Dendritic cell treated with granulocyte-macrophage colony-stimulating factor and Interleukin-4, amounts not matched to agents 40 ng/mL and 50 ng/mL, for 4 days (primary cell): ENCODE measurements at regions not wholly inside any gene's neighbourhood (a gene's known extent, or its start where the extent isn't known, plus 50 kb on each side); places are given as distances from the start of the nearest gene placed in this dataset.

Experiments used
- H3K27ac Mint-ChIP-seq: one replicate; pipeline ENCODE4 v1.8.0; 2022; ENCODE audit warnings: mild to moderate bottlenecking, mixed read lengths
- H3K27me3 Mint-ChIP-seq: one replicate; pipeline ENCODE4 v1.8.0; 2022; ENCODE audit warnings: mild to moderate bottlenecking, mixed read lengths
- H3K36me3 Mint-ChIP-seq: one replicate; pipeline ENCODE4 v1.8.0; 2022; ENCODE audit warnings: low read depth, mixed read lengths
- H3K4me1 Mint-ChIP-seq: one replicate; pipeline ENCODE4 v1.8.0; 2022; ENCODE audit warnings: low read depth, mixed read lengths
- H3K4me3 Mint-ChIP-seq: one replicate; pipeline ENCODE4 v1.8.0; 2022; ENCODE audit warnings: mild to moderate bottlenecking, moderate library complexity, mixed read lengths
- H3K9me3 Mint-ChIP-seq: one replicate; pipeline ENCODE4 v1.8.0; 2022; ENCODE audit warnings: mixed read lengths
- intact Hi-C: fragments of 100-400 bp; cut with micrococcal nuclease; formaldehyde crosslinking; loops from one replicate; pipeline ENCODE4 v1.15.0; 2022

DNA sequence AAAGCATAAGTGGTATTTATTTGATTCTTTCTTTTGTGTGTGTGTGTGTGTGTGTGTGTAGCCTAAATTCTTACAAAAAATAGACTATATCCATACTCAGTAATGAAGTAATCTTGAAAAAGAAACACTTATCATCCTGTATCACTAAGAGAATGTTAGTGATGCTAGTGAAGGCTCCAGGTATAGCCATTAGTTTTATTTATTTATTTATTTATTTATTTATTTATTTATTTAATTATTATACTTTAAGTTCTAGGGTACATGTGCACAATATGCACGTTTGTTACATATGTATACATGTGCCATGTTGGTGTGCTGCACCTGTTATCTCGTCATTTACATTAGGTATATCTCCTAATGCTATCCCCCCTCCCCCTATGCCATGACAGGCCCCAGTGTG is 436.0 kb downstream of the HTR7 start:
- Mint-ChIP-seq H3K4me3 (no peak overlapping the region), H3K4me1 (no peaks in the 10 kb centered on the region), H3K27ac (no peak overlapping the region), H3K36me3 (no peaks in the 10 kb centered on the region), H3K27me3 (no peaks in the 10 kb centered on the region), H3K9me3 (peaks cover 31% of the 10 kb centered on the region)
- intact Hi-C loops: no loop called here

DNA sequence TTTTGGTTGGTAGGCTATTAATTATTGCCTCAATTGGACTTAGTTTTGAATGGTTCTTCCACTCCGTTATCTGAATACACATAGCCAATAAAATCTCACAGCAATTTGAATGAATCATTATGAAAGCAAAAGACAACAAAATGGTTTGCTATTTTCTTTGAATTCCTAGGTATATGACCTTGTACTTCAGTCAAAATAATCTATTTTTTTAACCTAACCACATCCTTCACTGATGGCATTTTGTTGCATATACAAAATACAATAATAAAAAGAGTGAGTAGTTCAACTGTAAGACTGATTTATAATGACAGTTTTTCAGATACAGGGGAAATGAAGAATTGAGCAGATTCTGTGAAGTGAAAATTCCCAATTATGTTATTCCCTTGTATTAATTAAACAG is 433.1 kb downstream of the HTR7 start:
- Mint-ChIP-seq H3K9me3 (peaks cover 31% of the 10 kb centered on the region), H3K4me3 (no peak overlapping the region), H3K27me3 (no peaks in the 10 kb centered on the region), H3K36me3 (no peaks in the 10 kb centered on the region), H3K4me1 (no peaks in the 10 kb centered on the region), H3K27ac (no peak overlapping the region)
- intact Hi-C loops: no loop called here

DNA sequence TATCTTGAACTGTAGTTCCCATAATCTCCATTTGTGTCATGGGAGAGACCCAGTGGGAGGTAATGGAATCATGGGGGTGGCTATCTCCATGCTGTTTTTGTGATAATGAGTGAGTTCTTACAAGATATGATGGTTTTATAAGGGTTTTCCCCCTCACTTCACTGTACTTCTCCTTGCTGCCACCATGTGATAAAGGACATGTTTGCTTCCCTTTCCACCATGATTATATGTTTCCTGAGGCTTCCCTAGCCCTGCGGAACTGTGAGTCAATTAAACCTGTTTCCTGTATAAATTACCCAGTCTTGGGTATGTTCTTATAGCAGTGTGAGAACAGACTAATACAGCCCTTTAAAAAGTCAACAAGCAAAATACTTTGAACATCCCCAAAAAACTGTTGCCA is 427.7 kb downstream of the HTR7 start:
- Mint-ChIP-seq H3K27ac (no peak overlapping the region), H3K36me3 (no peaks in the 10 kb centered on the region), H3K4me3 (no peak overlapping the region), H3K9me3 (peaks cover 26% of the 10 kb centered on the region), H3K4me1 (no peaks in the 10 kb centered on the region), H3K27me3 (no peaks in the 10 kb centered on the region)
- intact Hi-C loops: no loop called here

DNA sequence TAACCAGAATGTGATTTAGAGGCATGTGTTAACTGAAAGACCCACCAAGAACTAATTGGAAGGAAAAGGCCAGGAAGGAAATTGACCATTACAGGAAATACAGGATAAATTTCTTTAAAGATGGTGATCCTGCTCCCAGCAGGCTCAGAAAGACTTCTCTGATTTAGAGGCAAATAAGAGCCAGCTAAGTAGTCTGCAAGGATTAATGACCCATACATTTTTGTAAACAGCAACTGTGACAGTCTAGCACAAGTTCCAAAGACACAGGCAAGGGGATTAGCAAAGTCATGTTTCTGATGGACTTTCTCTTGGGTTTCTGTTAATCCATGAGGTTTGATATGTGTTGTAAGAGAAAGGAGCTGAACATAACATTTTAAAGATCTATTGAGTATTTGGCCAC is 425.0 kb downstream of the HTR7 start:
- no peaks in the 10 kb centered on the region for H3K4me1 Mint-ChIP-seq
- intact Hi-C loops: no loop called here
- no peaks in the 10 kb centered on the region for H3K27me3 Mint-ChIP-seq
- no peak overlapping the region for H3K27ac Mint-ChIP-seq
- no peak overlapping the region for H3K4me3 Mint-ChIP-seq
- no peaks in the 10 kb centered on the region for H3K36me3 Mint-ChIP-seq
- H3K9me3 Mint-ChIP-seq: peaks cover 12% of the 10 kb centered on the region

DNA sequence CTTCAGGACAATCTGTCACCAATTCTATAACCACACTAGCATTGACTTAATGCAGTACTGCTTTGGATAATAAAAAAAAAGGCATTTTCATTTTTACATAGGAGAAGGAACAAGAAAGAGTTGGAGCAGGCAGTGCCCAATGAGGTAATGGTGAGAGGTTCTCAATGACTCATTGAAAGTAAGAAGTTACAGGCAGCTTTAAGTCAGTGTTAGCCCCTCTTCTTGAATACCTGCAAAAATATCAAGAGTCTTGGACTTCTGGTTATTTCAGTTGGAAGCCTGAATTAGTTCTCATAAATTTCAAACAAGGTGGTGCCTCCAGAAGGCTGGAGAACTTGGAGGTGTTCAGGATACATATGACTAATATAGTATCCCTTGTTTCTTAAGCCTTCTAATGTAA is 422.5 kb downstream of the HTR7 start:
- Mint-ChIP-seq H3K27ac (no peak overlapping the region), H3K9me3 (peaks cover 17% of the 10 kb centered on the region), H3K4me3 (no peak overlapping the region), H3K27me3 (no peaks in the 10 kb centered on the region), H3K36me3 (no peaks in the 10 kb centered on the region), H3K4me1 (no peaks in the 10 kb centered on the region)
- intact Hi-C loops: no loop called here

GRCh38 chr10:90437452-90437851 is 420.4 kb downstream of the HTR7 start:
- Mint-ChIP-seq H3K4me1 (no peaks in the 10 kb centered on the region), H3K27me3 (no peaks in the 10 kb centered on the region)

DNA sequence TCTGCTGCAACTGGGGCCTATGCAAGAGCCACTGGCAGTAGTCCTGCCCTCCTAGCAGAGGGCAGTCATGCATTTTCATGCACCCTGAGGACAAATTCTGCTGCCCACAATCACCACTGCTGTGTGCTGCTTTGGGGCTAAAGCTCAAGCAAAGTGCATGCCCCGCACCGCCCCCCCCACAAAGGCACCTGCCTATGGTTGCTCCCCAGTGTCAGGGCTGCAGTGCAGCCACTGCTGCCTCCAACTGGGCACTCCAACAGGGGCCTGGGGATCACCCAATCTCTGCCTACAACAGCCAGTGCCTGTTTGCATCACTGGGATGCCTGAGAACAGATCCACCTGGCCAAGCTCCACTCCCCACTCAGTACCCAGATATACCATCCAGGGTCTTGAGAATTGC is 417.0 kb downstream of the HTR7 start:
- intact Hi-C loops: no loop called here
- Mint-ChIP-seq H3K4me1 (no peaks in the 10 kb centered on the region), H3K27ac (no peak overlapping the region), H3K9me3 (peaks cover 46% of the 10 kb centered on the region), H3K36me3 (no peaks in the 10 kb centered on the region), H3K4me3 (no peak overlapping the region), H3K27me3 (no peaks in the 10 kb centered on the region)

More at GRCh38 chr10:90437452-90437851, 420.4 kb downstream of the HTR7 start:
- H3K4me3 Mint-ChIP-seq: no peak overlapping the region
- H3K27ac Mint-ChIP-seq: no peak overlapping the region
- intact Hi-C loops: no loop called here
- peaks cover 38% of the 10 kb centered on the region for H3K9me3 Mint-ChIP-seq
- H3K36me3 Mint-ChIP-seq: no peaks in the 10 kb centered on the region

GRCh38 chr10:90443342-90443741 is 414.5 kb downstream of the HTR7 start:
- H3K4me1 Mint-ChIP-seq: no peaks in the 10 kb centered on the region
- intact Hi-C loops: no loop called here
- no peak overlapping the region for H3K27ac Mint-ChIP-seq
- H3K27me3 Mint-ChIP-seq: no peaks in the 10 kb centered on the region
- H3K4me3 Mint-ChIP-seq: no peak overlapping the region
- H3K36me3 Mint-ChIP-seq: no peaks in the 10 kb centered on the region
- H3K9me3 Mint-ChIP-seq: peaks cover 55% of the 10 kb centered on the region

DNA sequence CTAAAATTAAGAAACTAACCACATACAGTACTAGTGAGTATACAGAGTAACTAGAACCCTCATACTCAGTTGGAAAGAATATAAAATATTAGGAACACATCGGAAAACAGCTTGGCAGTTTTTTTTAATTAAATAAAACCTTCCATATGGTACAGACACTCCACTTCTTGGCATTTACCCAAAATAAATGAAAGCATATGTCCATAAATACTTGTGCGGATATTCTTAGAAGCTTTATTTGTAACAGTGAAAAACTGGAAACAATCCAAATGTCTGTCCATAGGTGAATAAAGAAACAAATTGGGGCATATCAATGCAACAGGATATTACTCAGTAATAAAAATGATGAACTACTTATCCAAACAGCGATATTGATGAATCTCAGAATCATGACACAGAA is 410.0 kb downstream of the HTR7 start:
- Mint-ChIP-seq H3K27me3 (no peaks in the 10 kb centered on the region), H3K4me1 (no peaks in the 10 kb centered on the region), H3K27ac (no peak overlapping the region), H3K9me3 (peaks cover 24% of the 10 kb centered on the region), H3K4me3 (no peak overlapping the region), H3K36me3 (no peaks in the 10 kb centered on the region)
- intact Hi-C loops: no loop called here

DNA sequence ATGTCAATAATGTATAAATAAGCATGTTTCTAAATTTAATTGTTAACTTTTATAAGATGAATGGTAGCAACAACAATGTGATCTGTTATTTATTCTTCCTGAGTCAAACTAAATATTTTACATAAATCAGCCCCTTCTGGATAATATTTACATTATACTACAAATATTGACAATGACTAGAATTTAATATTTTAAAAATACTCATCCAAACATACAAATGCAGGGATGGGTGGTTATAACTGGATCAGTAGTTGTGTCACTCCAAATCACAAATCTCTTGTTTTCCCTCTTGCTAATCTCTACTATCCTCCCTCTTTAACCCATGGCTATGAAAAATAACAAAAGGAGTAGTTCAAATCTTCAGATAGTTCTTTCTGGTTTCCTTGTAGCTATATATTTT is 407.0 kb downstream of the HTR7 start:
- no peaks in the 10 kb centered on the region for H3K4me1 Mint-ChIP-seq
- H3K36me3 Mint-ChIP-seq: no peaks in the 10 kb centered on the region
- no peaks in the 10 kb centered on the region for H3K27me3 Mint-ChIP-seq
- no peak overlapping the region for H3K27ac Mint-ChIP-seq
- no peak overlapping the region for H3K4me3 Mint-ChIP-seq
- H3K9me3 Mint-ChIP-seq: peaks cover 14% of the 10 kb centered on the region
- intact Hi-C loops: no loop called here

DNA sequence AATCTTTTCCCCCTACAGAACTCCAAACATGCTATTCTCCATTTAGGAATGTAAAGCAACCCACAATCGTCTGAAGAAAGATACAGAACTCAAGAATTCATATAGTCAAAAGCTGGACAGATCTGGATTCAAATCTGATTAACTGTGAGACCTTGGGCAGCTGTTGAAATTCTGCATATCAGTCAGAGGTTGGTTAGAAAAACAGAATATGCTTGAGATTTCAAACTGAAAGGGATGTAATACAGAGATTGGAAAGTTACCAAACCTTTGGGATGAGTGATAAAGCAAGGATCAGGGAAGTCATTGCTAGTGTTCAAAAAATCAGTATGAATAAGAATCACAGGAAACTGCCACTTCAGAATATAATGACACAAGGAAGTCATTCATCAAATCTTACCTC is 406.6 kb downstream of the HTR7 start:
- Mint-ChIP-seq H3K4me1 (no peaks in the 10 kb centered on the region), H3K36me3 (no peaks in the 10 kb centered on the region), H3K4me3 (no peak overlapping the region), H3K27ac (no peak overlapping the region), H3K9me3 (peaks cover 19% of the 10 kb centered on the region), H3K27me3 (no peaks in the 10 kb centered on the region)
- intact Hi-C loops: no loop called here

- H3K36me3 Mint-ChIP-seq: no peaks in the 10 kb centered on the region
- H3K9me3 Mint-ChIP-seq: peaks cover 15% of the 10 kb centered on the region
- H3K27me3 Mint-ChIP-seq: no peaks in the 10 kb centered on the region
- no peaks in the 10 kb centered on the region for H3K4me1 Mint-ChIP-seq
- H3K4me3 Mint-ChIP-seq: no peak overlapping the region
- intact Hi-C loops: no loop called here
- H3K27ac Mint-ChIP-seq: no peak overlapping the region
Observed at GRCh38 chr10:90458054-90458453, 399.8 kb downstream of the HTR7 start.

- H3K9me3 Mint-ChIP-seq: peaks cover 15% of the 10 kb centered on the region
- H3K36me3 Mint-ChIP-seq: no peaks in the 10 kb centered on the region
- H3K27me3 Mint-ChIP-seq: no peaks in the 10 kb centered on the region
- no peaks in the 10 kb centered on the region for H3K4me1 Mint-ChIP-seq
- H3K27ac Mint-ChIP-seq: no peak overlapping the region
- intact Hi-C loops: no loop called here
- H3K4me3 Mint-ChIP-seq: no peak overlapping the region
Observed at GRCh38 chr10:90458571-90458970, 399.3 kb downstream of the HTR7 start.

DNA sequence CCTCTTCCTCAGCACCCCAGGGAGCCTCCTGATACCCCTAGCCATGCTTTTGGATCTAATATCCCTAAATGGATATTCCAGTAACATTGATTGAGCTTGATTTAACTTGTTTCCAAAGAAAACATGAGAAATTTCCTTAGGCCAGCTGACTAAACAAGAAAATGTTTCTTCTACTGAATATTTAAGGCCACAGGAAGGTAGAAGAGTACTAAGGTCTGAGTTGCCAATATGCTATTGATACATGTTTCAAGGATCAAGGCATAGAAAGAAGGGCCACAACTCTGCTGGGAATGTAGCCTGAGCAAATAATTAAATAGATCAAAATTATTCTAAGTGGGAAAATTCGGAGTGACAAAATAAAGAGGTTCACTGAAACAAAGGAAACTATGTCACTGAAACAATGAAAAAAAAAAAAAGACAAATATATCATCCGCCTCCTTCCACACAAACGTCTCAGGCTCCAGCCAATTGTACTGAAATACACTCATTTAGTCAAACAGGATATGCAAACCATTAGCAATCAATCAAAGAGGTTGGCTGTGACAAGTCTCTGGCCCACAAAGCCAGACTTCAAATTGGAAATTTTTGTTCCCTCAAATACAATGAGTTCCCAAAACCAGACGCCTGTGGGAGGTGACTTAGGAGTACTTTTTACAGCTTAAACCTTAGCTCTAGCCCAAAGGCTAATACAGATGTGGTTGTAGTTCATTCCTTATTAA is 396.2 kb downstream of the HTR7 start:
- peaks cover 2% of the 10 kb centered on the region for H3K9me3 Mint-ChIP-seq
- no peak overlapping the region for H3K4me3 Mint-ChIP-seq
- no peaks in the 10 kb centered on the region for H3K4me1 Mint-ChIP-seq
- no peaks in the 10 kb centered on the region for H3K27me3 Mint-ChIP-seq
- H3K36me3 Mint-ChIP-seq: no peaks in the 10 kb centered on the region
- intact Hi-C loops: no loop called here
- H3K27ac Mint-ChIP-seq: no peak overlapping the region

- Mint-ChIP-seq H3K4me1 (no peaks in the 10 kb centered on the region), H3K27me3 (no peaks in the 10 kb centered on the region), H3K4me3 (no peak overlapping the region), H3K9me3 (no peaks in the 10 kb centered on the region), H3K27ac (no peak overlapping the region), H3K36me3 (no peaks in the 10 kb centered on the region)
- intact Hi-C loops: no loop called here
Observed at GRCh38 chr10:90462749-90463470, 394.9 kb downstream of the HTR7 start.
